ENCODE measurements at regions not wholly inside any gene's neighbourhood (a gene's known extent, or its start where the extent isn't known, plus 50 kb on each side); places are given as distances from the start of the nearest gene placed in this dataset.

DNA sequence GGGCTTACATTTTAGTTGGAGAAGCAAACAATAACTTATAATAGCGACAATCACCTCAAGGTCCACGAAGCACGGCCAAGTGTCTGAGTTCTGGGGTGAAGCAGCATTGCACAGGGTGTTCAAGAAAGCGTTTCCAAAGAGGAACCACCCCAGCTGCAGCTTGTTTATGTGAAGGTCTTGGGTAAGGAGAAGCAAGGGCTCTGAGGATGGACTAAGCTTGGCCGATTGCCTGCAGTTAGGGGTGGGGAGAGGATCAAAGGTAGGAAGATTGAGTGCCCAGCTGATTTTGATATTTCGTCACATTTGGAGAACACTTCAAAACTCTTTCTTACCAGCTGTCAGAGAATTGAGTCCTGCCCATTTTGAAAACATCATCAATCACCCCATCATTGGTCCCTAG is 321.6 kb upstream of the DNAJC19 start:
- H3K9ac ChIP-seq (ENCODE audit: low read length), result no peak overlapping the region

DNA sequence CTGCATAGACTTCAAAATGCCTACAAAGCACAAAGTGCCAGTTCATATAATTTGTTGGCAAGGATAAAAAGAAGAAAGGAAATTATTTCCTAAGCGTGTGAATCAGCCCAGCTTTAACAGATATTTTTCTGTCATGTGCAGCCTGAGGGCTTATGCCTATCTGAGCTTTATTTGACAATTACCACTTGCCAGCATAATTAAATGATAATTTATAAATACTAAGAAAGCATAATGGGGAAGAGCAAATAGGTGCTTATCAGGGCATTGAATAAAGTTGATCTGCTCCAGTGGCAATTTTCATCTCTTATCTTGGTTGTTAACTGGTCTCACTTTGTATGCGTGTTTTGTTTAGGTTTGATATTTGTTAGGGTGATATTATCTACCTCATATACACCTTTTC is 313.4 kb upstream of the DNAJC19 start:
- Histone ChIP-seq H4K20me1 (ENCODE audit: insufficient read depth) (no peaks in the 10 kb centered on the region), H3K27me3 (ENCODE audit: insufficient read depth, low read depth, low read length) (no peaks in the 10 kb centered on the region), H3K79me2 (replicated peaks; ENCODE audit: insufficient read depth, low read length) (peaks cover 3% of the 10 kb centered on the region), H3K9me2 (ENCODE audit: insufficient read depth, low read length) (no peaks in the 10 kb centered on the region), H3K9me3 (ENCODE audit: low read length) (no peaks in the 10 kb centered on the region), H3K4me2 (ENCODE audit: low read length) (no peak overlapping the region), H3K9ac (ENCODE audit: low read length) (no peak overlapping the region), H2AFZ (ENCODE audit: low read depth, low read length) (no peak overlapping the region), H3F3A (ENCODE audit: insufficient read depth, low read length, poor library complexity, severe bottlenecking) (no peaks in the 10 kb centered on the region), H3K4me3 (ENCODE audit: low read length) (no peak overlapping the region), H3K36me3 (ENCODE audit: insufficient read depth, low read length) (no peaks in the 10 kb centered on the region), H3K27ac (ENCODE audit: low read length) (no peak overlapping the region)
- TF ChIP-seq MXI1 (conservative IDR thresholded peaks at IDR 0.05; ENCODE audit: poor library complexity, severe bottlenecking) (no peak), SMC3 (conservative IDR thresholded peaks at IDR 0.05; ENCODE audit: poor library complexity) (no peak), TAF1 (IDR thresholded peaks at IDR 0.05; ENCODE audit: low read depth) (no peak), POLR2AphosphoS5 (IDR thresholded peaks at IDR 0.05) (no peak), EP300 (conservative IDR thresholded peaks at IDR 0.05; ENCODE audit: poor library complexity, severe bottlenecking) (no peak), EZH2 (IDR thresholded peaks at IDR 0.05; ENCODE audit: borderline replicate concordance, insufficient read depth, low read length, poor library complexity, severe bottlenecking) (no peak), RAD21 (conservative IDR thresholded peaks at IDR 0.05) (no peak)
- TF ChIP-seq, protein P1, sequence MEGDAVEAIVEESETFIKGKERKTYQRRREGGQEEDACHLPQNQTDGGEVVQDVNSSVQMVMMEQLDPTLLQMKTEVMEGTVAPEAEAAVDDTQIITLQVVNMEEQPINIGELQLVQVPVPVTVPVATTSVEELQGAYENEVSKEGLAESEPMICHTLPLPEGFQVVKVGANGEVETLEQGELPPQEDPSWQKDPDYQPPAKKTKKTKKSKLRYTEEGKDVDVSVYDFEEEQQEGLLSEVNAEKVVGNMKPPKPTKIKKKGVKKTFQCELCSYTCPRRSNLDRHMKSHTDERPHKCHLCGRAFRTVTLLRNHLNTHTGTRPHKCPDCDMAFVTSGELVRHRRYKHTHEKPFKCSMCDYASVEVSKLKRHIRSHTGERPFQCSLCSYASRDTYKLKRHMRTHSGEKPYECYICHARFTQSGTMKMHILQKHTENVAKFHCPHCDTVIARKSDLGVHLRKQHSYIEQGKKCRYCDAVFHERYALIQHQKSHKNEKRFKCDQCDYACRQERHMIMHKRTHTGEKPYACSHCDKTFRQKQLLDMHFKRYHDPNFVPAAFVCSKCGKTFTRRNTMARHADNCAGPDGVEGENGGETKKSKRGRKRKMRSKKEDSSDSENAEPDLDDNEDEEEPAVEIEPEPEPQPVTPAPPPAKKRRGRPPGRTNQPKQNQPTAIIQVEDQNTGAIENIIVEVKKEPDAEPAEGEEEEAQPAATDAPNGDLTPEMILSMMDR (IDR thresholded peaks at IDR 0.05; ENCODE audit: poor library complexity, severe bottlenecking), result no peak
- TF ChIP-seq, protein P2, sequence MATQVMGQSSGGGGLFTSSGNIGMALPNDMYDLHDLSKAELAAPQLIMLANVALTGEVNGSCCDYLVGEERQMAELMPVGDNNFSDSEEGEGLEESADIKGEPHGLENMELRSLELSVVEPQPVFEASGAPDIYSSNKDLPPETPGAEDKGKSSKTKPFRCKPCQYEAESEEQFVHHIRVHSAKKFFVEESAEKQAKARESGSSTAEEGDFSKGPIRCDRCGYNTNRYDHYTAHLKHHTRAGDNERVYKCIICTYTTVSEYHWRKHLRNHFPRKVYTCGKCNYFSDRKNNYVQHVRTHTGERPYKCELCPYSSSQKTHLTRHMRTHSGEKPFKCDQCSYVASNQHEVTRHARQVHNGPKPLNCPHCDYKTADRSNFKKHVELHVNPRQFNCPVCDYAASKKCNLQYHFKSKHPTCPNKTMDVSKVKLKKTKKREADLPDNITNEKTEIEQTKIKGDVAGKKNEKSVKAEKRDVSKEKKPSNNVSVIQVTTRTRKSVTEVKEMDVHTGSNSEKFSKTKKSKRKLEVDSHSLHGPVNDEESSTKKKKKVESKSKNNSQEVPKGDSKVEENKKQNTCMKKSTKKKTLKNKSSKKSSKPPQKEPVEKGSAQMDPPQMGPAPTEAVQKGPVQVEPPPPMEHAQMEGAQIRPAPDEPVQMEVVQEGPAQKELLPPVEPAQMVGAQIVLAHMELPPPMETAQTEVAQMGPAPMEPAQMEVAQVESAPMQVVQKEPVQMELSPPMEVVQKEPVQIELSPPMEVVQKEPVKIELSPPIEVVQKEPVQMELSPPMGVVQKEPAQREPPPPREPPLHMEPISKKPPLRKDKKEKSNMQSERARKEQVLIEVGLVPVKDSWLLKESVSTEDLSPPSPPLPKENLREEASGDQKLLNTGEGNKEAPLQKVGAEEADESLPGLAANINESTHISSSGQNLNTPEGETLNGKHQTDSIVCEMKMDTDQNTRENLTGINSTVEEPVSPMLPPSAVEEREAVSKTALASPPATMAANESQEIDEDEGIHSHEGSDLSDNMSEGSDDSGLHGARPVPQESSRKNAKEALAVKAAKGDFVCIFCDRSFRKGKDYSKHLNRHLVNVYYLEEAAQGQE (IDR thresholded peaks at IDR 0.05; ENCODE audit: borderline replicate concordance), result no peak

More for the DNA sequence above, 321.6 kb upstream of the DNAJC19 start:
- no peaks in the 10 kb centered on the region for H3K27me3 ChIP-seq (ENCODE audit: insufficient read depth, low read depth, low read length)
- H3K9me3 ChIP-seq (ENCODE audit: low read length), result no peaks in the 10 kb centered on the region
- H3K27ac ChIP-seq (ENCODE audit: low read length), result no peak overlapping the region
- H3K9me2 ChIP-seq (ENCODE audit: insufficient read depth, low read length), result no peaks in the 10 kb centered on the region
- TF ChIP-seq TAF1 (IDR thresholded peaks at IDR 0.05; ENCODE audit: low read depth) (no peak), MXI1 (conservative IDR thresholded peaks at IDR 0.05; ENCODE audit: poor library complexity, severe bottlenecking) (no peak), SMC3 (conservative IDR thresholded peaks at IDR 0.05; ENCODE audit: poor library complexity) (no peak), RAD21 (conservative IDR thresholded peaks at IDR 0.05) (no peak), EP300 (conservative IDR thresholded peaks at IDR 0.05; ENCODE audit: poor library complexity, severe bottlenecking) (no peak), POLR2AphosphoS5 (IDR thresholded peaks at IDR 0.05) (no peak), EZH2 (IDR thresholded peaks at IDR 0.05; ENCODE audit: borderline replicate concordance, insufficient read depth, low read length, poor library complexity, severe bottlenecking) (no peak)
- TF ChIP-seq, protein P1 (IDR thresholded peaks at IDR 0.05; ENCODE audit: poor library complexity, severe bottlenecking), result no peak
- TF ChIP-seq, protein P2 (IDR thresholded peaks at IDR 0.05; ENCODE audit: borderline replicate concordance), result no peak
- peaks cover 9% of the 10 kb centered on the region for H3F3A ChIP-seq (ENCODE audit: insufficient read depth, low read length, poor library complexity, severe bottlenecking)
- H3K36me3 ChIP-seq (ENCODE audit: insufficient read depth, low read length), result no peaks in the 10 kb centered on the region
- peaks cover 18% of the 10 kb centered on the region for H3K79me2 ChIP-seq (replicated peaks; ENCODE audit: insufficient read depth, low read length)
- H3K4me2 ChIP-seq (ENCODE audit: low read length), result no peak overlapping the region
- no peak overlapping the region for H2AFZ ChIP-seq (ENCODE audit: low read depth, low read length)
- H4K20me1 ChIP-seq (ENCODE audit: insufficient read depth), result no peaks in the 10 kb centered on the region
- H3K4me3 ChIP-seq (ENCODE audit: low read length), result no peak overlapping the region

Measured in neural cell (in vitro differentiated cells).